ENCODE measurements at regions not wholly inside any gene's neighbourhood (a gene's known extent, or its start where the extent isn't known, plus 50 kb on each side); places are given as distances from the start of the nearest gene placed in this dataset.

DNA sequence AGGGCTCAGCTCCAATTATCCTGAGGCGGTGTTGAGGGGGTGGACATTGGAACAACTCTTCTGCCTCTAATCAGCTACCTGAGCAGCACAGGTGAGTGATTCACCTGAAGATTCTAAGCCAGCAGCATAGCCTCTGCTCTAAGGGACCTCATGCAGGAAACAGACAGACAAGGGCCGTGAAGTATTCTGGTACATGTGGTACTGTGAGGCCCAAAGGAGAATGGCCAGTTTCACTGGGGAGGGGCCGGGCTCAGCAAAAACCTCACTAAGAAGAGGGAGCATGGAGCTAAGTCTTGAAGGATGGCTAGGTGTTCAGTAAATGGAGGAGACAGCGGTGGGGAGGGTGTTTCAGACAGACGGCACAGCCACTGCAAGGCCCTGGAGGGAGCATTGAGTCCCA, 58.5 kb upstream of the CCDC167 start:
- Histone ChIP-seq H3K4me1 (peaks cover 4% of the 10 kb centered on the region), H3K4me3 (no peak overlapping the region), H3K9me3 (no peaks in the 10 kb centered on the region), H3K36me3 (ENCODE audit: low read depth, missing control alignments) (no peaks in the 10 kb centered on the region), H3K27me3 (no peaks in the 10 kb centered on the region), H3K27ac (no peak overlapping the region)
- WGBS, 2 donors, result 96 to 97% methylated on average over 5 of the region's 5 CpGs
- DNase-seq, result no peak
- TF ChIP-seq, protein P1, sequence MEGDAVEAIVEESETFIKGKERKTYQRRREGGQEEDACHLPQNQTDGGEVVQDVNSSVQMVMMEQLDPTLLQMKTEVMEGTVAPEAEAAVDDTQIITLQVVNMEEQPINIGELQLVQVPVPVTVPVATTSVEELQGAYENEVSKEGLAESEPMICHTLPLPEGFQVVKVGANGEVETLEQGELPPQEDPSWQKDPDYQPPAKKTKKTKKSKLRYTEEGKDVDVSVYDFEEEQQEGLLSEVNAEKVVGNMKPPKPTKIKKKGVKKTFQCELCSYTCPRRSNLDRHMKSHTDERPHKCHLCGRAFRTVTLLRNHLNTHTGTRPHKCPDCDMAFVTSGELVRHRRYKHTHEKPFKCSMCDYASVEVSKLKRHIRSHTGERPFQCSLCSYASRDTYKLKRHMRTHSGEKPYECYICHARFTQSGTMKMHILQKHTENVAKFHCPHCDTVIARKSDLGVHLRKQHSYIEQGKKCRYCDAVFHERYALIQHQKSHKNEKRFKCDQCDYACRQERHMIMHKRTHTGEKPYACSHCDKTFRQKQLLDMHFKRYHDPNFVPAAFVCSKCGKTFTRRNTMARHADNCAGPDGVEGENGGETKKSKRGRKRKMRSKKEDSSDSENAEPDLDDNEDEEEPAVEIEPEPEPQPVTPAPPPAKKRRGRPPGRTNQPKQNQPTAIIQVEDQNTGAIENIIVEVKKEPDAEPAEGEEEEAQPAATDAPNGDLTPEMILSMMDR (IDR thresholded peaks at IDR 0.05), result no peak
- no peak for TF ChIP-seq POLR2A (IDR thresholded peaks at IDR 0.05)
- intact Hi-C loops (cut with DNase I; ENCODE audit: low total_unique reads), result no loop called here

DNA sequence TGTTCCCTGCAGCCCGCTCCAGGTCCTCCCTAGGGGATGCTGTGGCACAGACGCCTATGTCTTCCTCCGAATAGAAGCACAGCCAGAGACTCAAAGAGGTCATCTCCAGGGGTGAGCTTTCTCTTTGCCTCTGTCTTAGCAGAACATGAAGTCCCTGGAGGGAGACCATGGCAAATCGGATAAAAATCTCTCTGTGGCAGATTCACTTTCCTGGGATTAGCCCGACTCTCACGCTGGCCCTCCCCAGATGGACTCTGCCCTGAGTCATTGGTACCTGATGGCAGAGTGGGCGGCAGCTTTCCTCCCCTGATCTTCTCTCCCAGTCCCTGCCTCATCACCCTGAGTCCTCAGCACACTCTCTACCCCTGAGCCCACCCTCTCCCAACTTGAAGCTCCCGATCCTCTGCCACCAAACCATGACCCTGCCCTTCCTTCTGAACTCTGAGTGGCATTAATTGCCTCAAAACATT, 58.0 kb upstream of the CCDC167 start:
- DNase-seq, result no peak
- intact Hi-C loops (cut with DNase I; ENCODE audit: low total_unique reads), result no loop called here
- Histone ChIP-seq H3K27me3 (no peaks in the 10 kb centered on the region), H3K4me1 (peaks cover 4% of the 10 kb centered on the region), H3K9me3 (no peaks in the 10 kb centered on the region), H3K4me3 (no peak overlapping the region), H3K27ac (no peak overlapping the region), H3K36me3 (ENCODE audit: low read depth, missing control alignments) (no peaks in the 10 kb centered on the region)
- TF ChIP-seq, protein P1 (IDR thresholded peaks at IDR 0.05), result no peak
- TF ChIP-seq POLR2A (IDR thresholded peaks at IDR 0.05), result no peak
- WGBS, 2 donors, result 88 to 91% methylated on average over 7 to 8 of the region's 8 CpGs

DNA sequence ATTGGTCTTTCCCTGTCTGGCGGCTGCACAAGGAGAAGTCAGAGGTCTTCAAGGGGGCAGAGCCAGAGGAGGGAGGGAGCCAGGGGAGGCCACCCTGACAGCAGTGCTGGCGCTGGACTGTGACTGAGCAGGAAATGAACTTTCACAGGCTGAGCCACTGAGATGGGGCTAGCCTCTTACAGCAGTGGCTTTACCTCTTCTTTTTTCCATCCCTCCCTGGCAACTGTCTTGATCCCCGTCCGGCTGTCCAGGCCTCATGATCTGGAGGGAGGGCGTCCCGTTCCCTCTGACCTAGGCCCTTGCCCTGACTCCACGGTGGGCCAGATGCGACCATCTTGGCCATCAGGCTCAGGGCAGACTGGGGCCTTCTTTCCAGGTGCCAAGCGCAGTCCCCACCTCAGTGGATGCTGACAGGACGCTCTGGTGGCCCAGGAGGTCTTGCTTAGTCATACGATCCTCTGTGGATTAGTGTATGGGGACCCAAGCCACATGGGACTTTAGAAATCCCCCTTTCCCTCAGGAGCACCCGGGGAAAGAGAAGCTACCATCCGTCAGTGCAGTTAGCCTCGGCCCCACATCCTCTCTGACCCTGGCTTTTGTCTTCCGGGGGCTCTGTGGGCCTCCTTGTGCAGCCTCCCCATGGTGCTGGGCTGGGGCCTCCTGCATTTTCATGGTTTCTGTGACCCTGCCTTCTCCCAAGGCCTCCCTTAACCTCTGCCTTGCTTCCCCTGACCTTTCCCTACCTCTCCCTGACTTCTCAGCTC, 57.4 kb upstream of the CCDC167 start:
- Histone ChIP-seq H3K9me3 (no peaks in the 10 kb centered on the region), H3K27me3 (no peaks in the 10 kb centered on the region), H3K4me1 (peaks cover 4% of the 10 kb centered on the region), H3K27ac (no peak overlapping the region), H3K36me3 (ENCODE audit: low read depth, missing control alignments) (no peaks in the 10 kb centered on the region), H3K4me3 (no peak overlapping the region)
- DNase-seq, result no peak
- WGBS, 2 donors, result 71 to 91% methylated on average over 15 of the region's 15 CpGs
- TF ChIP-seq, protein P1 (IDR thresholded peaks at IDR 0.05), result no peak
- no peak for TF ChIP-seq POLR2A (IDR thresholded peaks at IDR 0.05)
- intact Hi-C loops (cut with DNase I; ENCODE audit: low total_unique reads), result no loop called here

DNA sequence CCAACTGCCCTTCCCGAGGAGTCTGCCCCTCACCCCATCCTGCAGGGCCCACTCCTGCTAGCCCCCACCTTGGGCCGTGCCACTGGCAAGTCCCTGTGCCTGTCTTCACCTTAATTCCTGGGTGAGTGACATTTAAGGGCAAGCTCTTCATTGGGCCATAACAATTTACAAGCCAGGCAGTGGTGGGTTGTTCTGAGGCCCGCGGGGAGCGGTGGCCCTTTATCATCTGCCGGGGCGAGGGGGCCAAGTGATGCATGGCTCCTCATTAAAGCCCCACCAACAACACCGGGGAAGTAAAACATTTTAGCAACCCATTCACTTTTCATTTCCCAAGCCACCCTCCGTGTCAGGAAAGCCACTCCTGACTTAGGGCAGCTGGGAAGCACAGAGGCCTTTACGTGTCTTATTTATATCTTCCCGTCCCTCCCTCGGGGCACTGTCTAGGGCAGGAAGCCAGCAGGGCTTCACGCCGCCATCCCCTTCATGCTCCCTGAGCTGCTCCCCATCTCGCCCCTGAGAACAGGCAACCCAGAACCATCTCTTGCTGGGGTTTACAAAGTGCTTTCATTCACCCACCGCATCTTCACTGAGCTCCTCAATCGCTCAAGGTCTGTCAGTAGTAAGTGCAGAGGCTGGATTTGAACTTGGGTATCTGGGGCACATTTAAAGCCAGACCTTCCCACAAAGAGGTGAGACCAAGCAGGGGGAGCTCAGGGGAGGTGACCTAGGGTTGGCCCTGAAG, 55.5 kb upstream of the CCDC167 start:
- DNase-seq, result no peak
- intact Hi-C loops (cut with DNase I; ENCODE audit: low total_unique reads), result no loop called here
- no peak overlapping the region for H3K27ac ChIP-seq
- no peaks in the 10 kb centered on the region for H3K9me3 ChIP-seq
- no peaks in the 10 kb centered on the region for H3K27me3 ChIP-seq
- TF ChIP-seq, protein P1 (IDR thresholded peaks at IDR 0.05), result no peak
- no peak for TF ChIP-seq POLR2A (IDR thresholded peaks at IDR 0.05)
- 84 to 88% methylated on average over 17 of the region's 17 CpGs for WGBS, 2 donors
- H3K4me3 ChIP-seq, result no peak overlapping the region
- peaks cover 4% of the 10 kb centered on the region for H3K4me1 ChIP-seq
- H3K36me3 ChIP-seq (ENCODE audit: low read depth, missing control alignments), result no peaks in the 10 kb centered on the region
